Right cardiac atrium (tissue), 5 donors: ENCODE measurements at regions not wholly inside any gene's neighbourhood (a gene's known extent, or its start where the extent isn't known, plus 50 kb on each side); places are given as distances from the start of the nearest gene placed in this dataset.
A peak's percentile ranks its signal among the peaks of the same experiment; 100 is the strongest.

Experiments used
- ATAC-seq, 2 donors: fragments of 200-7000 bp; cut with Tn5 transposase; one replicate each; pipeline versions ENCODE4 v1.8.0 to v1.9.1; 2020; ENCODE audit warnings: moderate library complexity in 2 of 2, mild to moderate bottlenecking in 1 of 2
- DNase-seq, 3 donors: peaks; one replicate each; pipeline ENCODE4 v3.0.0-alpha.2; 2020
- H3K27ac ChIP-seq: one replicate; pipeline ENCODE4 v1.5.1; 2013; ENCODE audit warnings: mild to moderate bottlenecking, low read length, control low read depth, moderate library complexity
- H3K27me3 ChIP-seq: one replicate; pipeline ENCODE4 v1.6.1; 2013; ENCODE audit not compliant: control insufficient read depth, insufficient read depth
- H3K4me1 ChIP-seq: one replicate; pipeline ENCODE4 v1.6.1; 2013; ENCODE audit warnings: low read length; ENCODE audit not compliant: control insufficient read depth, insufficient read depth
- H3K4me3 ChIP-seq: one replicate; pipeline ENCODE4 v1.5.1; 2013; ENCODE audit warnings: low read length, control low read depth
- H3K9me3 ChIP-seq: one replicate; pipeline ENCODE4 v1.6.1; 2013; ENCODE audit warnings: low read length; ENCODE audit not compliant: control insufficient read depth
- WGBS: extraction: QIAGEN DNeasy Blood & Tissue Kit; methylation state at CpG from one replicate; pipeline ENCODE4 v1.1.7; 2013; 5-methylcytosine and 5-hydroxymethylcytosine counted together
- intact Hi-C, 4 donors: fragments of 100-400 bp; cut with DNase I; formaldehyde crosslinking; loops; one replicate each; pipeline versions ENCODE4 v1.11.0 to v1.14.0; 2022 to 2023
- donor health status: healthy with polysubstance abuse.
- donor health status: DM: no; HTN: yes; CAD: no.
- donor health status: DM: no; HTN: no; CAD: no.
- donor health status: DM: no; HTN: yes; CAD: no; lungs with severe emphysema.
- donor health status: DM: yes; HTN: yes; CAD: no.

DNA sequence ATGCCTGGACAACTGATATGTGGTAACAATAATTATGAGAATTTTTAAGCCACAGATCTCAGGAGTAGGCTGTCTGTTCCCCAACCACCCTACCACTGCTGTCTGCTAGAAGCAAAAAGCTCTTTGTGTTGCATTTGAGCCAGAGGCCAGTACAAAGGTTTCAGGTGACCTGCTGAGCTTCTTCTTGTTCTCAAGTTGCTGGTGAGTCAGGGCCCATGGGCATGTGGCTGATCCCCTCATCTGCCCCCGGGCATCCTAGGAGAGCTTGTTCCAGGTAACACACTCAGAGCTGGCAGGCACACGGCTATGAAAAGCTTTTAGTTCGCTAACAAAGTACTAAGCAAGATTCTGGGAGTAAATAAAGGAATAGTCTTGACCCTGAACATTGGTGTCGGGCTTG, 285.3 kb downstream of the CDC5L start:
- 90% methylated on average over 4 of the region's 4 CpGs for WGBS
- no peaks in the 10 kb centered on the region for H3K27me3 ChIP-seq
- ATAC-seq = no peak

DNA sequence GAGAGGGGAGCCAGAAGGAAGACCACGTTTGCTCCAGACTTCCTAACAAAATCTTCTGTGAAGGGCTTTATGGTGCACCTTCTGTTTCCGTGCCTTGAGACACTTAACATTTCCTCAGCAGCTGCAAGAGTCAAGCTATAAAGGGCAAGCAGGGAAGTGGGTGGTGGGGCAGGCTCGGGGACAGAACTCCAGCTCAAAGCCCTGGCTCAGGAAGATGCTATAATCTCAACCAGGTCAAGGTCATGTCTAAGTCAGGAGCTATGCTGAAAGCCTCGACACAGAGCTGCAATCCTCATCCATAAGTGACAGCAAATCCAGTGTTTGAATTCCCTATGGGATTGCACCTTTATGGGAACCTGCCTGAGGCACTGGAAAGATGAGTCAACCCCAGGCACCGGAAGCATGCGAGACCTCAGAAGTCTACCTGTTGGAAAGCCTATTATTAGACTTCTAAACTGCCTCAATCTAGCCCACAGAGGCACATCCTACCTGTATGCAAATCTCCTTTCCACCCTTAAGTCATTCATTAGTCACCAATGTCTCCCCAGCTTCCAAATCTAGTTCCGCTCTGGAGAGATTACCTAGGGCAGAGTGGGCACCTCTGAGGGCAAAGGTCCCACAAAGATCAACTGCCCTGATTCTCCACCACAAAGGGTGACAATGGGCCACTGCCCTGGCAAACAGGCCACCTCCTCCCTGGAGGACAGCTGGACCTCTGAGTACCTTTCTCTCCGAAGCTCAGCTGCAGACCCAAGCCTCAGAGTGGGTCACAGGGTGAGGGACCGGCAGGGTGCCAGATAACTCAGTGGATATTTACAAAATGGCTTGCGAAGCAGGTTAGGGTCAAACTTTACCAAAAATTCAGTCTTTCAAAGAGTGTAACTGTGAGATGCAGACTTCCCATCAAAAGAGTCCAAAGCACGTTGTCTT, 287.0 kb downstream of the CDC5L start:
- no peaks in the 10 kb centered on the region for H3K27me3 ChIP-seq
- no peaks in the 10 kb centered on the region for H3K9me3 ChIP-seq
- no peak overlapping the region for H3K27ac ChIP-seq
- no peak for DNase-seq
- no peak for ATAC-seq
- no peaks in the 10 kb centered on the region for H3K4me1 ChIP-seq
- H3K4me3 ChIP-seq = no peak overlapping the region
- 71% methylated on average over 11 of the region's 11 CpGs for WGBS
- intact Hi-C loops = no loop called here

More for the DNA sequence above, 285.3 kb downstream of the CDC5L start:
- DNase-seq = no peak
- intact Hi-C loops = no loop called here
- H3K27ac ChIP-seq = no peak overlapping the region
- no peaks in the 10 kb centered on the region for H3K9me3 ChIP-seq
- H3K4me1 ChIP-seq = no peaks in the 10 kb centered on the region
- no peak overlapping the region for H3K4me3 ChIP-seq

GRCh38 chr6:44675449-44675848, 287.9 kb downstream of the CDC5L start:
- no peaks in the 10 kb centered on the region for H3K4me1 ChIP-seq
- intact Hi-C loops = no loop called here
- H3K9me3 ChIP-seq = no peaks in the 10 kb centered on the region
- no peak overlapping the region for H3K27ac ChIP-seq
- H3K27me3 ChIP-seq = no peaks in the 10 kb centered on the region
- ATAC-seq = no peak
- WGBS = 88% methylated on average over 2 of the region's 2 CpGs
- no peak for DNase-seq
- H3K4me3 ChIP-seq = no peak overlapping the region

- DNase-seq = no peak
- Histone ChIP-seq H3K4me1 (no peaks in the 10 kb centered on the region), H3K9me3 (no peaks in the 10 kb centered on the region), H3K4me3 (no peak overlapping the region), H3K27me3 (no peaks in the 10 kb centered on the region), H3K27ac (no peak overlapping the region)
- WGBS = 83% methylated on average over 8 of the region's 8 CpGs
- ATAC-seq = no peak
- intact Hi-C loops = no loop called here
Measured at GRCh38 chr6:44676246-44676790, 288.8 kb downstream of the CDC5L start.

DNA sequence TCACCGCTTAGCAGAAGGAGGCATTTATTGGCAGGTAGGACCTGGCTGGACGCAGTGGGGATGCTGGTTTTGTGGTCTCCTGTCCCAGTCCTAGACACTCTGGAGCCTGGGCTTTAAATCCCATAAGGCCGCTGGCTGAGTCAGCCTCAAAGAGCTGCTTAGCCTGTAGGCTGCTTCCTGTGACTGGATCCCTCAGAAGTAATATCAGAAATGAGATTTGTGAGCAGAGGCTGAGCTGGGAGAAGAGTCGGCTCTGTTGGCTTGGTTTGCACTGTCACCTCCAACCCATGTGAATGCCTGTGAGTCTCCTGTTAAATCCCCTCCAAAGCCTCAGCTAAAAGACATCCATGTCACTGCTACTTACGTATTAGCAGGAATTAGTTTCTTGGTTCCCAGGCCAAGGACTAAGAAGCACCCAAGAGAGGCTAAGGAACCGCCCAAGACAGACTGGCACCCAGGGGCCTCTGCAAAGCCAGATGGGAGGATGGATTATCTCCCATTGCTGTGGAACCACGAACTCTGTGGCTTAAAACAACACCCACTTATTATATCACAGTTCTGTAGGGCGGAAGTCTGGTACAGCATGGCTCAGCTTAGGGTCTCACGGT, 289.4 kb downstream of the CDC5L start:
- Histone ChIP-seq H3K9me3 (no peaks in the 10 kb centered on the region), H3K27me3 (no peaks in the 10 kb centered on the region), H3K4me3 (no peak overlapping the region), H3K27ac (no peak overlapping the region), H3K4me1 (no peaks in the 10 kb centered on the region)
- no peak for ATAC-seq
- WGBS = 84% methylated on average over 9 of the region's 9 CpGs
- intact Hi-C loops = no loop called here
- no peak for DNase-seq

- no peaks in the 10 kb centered on the region for H3K9me3 ChIP-seq
- intact Hi-C loops = no loop called here
- WGBS = 86% methylated on average over 9 of the region's 9 CpGs
- no peak overlapping the region for H3K4me3 ChIP-seq
- ATAC-seq = no peak
- no peaks in the 10 kb centered on the region for H3K4me1 ChIP-seq
- H3K27ac ChIP-seq = no peak overlapping the region
- no peaks in the 10 kb centered on the region for H3K27me3 ChIP-seq
- no peak for DNase-seq
Measured at GRCh38 chr6:44678252-44678935, 290.9 kb downstream of the CDC5L start.

- no peaks in the 10 kb centered on the region for H3K27me3 ChIP-seq
- no peak overlapping the region for H3K4me3 ChIP-seq
- H3K4me1 ChIP-seq = no peaks in the 10 kb centered on the region
- DNase-seq (no peak), ATAC-seq (peak in 1 of 2 donors; percentile 77)
- H3K27ac ChIP-seq = no peak overlapping the region
- no peaks in the 10 kb centered on the region for H3K9me3 ChIP-seq
- intact Hi-C loops = no loop called here
- WGBS = 72% methylated on average over 6 of the region's 6 CpGs
Measured at GRCh38 chr6:44679438-44680201, 292.1 kb downstream of the CDC5L start.

- DNase-seq (no peak), ATAC-seq (no peak)
- no peak overlapping the region for H3K27ac ChIP-seq
- H3K4me3 ChIP-seq = no peak overlapping the region
- intact Hi-C loops = no loop called here
- no peaks in the 10 kb centered on the region for H3K9me3 ChIP-seq
- H3K27me3 ChIP-seq = no peaks in the 10 kb centered on the region
- WGBS = 86% methylated on average over 4 of the region's 4 CpGs
- H3K4me1 ChIP-seq = no peaks in the 10 kb centered on the region
Measured at GRCh38 chr6:44680202-44680720, 292.8 kb downstream of the CDC5L start.

DNA sequence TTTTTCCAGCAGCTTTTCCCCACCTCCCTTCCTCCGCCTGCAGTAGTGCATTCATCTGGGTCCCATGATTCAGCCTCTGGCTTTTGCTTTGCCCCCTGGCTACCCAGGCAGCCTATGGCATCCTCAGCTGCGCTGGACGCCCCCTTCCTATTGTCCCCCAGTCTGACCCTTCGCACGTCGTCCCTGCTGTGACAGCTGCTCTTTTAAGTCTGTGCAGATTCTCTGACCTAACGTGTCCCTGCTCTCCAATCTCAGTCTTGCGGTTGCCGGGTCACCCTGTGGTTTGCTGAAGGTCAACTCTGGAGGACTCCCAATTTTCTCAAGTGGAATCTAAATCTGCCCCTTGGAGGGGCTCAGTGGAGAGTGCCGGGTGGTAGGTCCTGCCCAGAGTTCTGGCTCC, 294.3 kb downstream of the CDC5L start:
- no peak for DNase-seq
- Histone ChIP-seq H3K4me1 (no peaks in the 10 kb centered on the region), H3K27ac (no peak overlapping the region), H3K27me3 (no peaks in the 10 kb centered on the region), H3K9me3 (no peaks in the 10 kb centered on the region), H3K4me3 (no peak overlapping the region)
- no peak for ATAC-seq
- 71% methylated on average over 10 of the region's 10 CpGs for WGBS
- intact Hi-C loops = no loop called here

GRCh38 chr6:44682280-44682679, 294.8 kb downstream of the CDC5L start:
- no peaks in the 10 kb centered on the region for H3K27me3 ChIP-seq
- DNase-seq = no peak

More at GRCh38 chr6:44682280-44682679, 294.8 kb downstream of the CDC5L start:
- Histone ChIP-seq H3K27ac (no peak overlapping the region), H3K4me3 (no peak overlapping the region), H3K4me1 (no peaks in the 10 kb centered on the region), H3K9me3 (no peaks in the 10 kb centered on the region)
- no peak for ATAC-seq
- intact Hi-C loops = no loop called here
- WGBS = 74% methylated on average over 6 of the region's 6 CpGs
